NOMO-1 (cell line): ENCODE measurements at regions not wholly inside any gene's neighbourhood (a gene's known extent, or its start where the extent isn't known, plus 50 kb on each side); places are given as distances from the start of the nearest gene placed in this dataset.
"Not testable (repeated sequence)": the region's sequence is repeated elsewhere in the genome, so short reads cannot be mapped to it uniquely, and the experiment has no call there.

Experiments
- DNase-seq, 2 experiments: peaks; one replicate each; lab custom pipeline; 2025; ENCODE audit not compliant: unreplicated experiment in 2 of 2; lab: John Stamatoyannopoulos, UW

DNA sequence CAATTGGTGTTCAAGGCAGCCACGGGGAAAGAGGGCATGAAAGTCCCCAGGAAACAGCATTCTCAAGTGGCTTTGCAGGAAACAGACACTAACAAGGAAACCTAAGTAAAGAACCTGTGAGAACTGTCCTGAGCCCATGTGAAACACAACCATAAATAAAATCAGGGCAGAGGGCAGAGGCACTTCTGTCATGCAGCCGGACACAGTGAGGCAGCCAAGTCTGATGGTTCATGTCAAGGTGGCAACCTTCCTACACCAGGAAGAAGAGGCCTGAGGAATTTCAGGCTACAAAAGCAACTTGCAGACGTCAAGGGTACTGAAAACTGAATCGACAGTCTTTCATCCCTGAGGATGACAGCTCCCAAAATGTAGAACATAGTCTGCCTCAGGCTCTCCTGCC is 458.2 kb upstream of the NPVF start:
- no peak for DNase-seq

DNA sequence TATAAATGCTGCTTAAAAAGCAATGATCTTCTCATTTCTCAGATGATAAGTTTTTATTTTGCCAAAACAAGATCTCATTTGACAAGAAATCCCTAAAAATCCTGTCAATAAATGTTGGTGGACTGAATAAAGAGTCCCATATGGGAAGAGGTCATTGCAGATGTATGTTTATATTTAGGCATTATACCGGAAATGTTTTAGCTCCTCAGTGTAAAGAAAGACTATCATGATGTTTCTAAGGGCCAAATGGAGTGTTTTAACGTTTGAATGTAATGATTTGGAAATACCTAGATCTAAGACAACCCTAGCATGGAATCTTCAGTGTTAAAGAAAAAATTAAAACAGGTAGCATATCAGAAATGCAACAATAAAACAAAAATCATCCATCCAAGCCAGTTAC is 457.8 kb upstream of the NFE2L3 start:
- DNase-seq = no peak

DNA sequence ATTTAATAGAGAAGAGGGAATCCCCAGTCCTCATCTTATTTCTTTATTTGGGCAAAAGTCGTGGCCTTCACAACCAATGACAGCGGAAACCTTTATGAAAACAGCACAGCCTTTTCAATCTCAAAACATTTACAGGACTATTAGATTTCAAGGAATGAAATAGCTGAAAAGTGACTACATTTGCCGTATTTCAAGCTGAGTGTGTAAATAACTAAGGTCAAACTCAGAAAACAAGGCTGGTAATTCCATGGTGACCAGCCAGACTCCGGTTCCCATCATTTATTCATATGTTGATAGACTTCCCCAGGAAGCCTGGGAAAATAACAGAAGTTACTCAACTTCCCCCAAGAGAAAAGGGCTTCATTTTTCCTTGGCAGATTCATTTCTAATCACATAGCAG is 457.3 kb upstream of the NFE2L3 start:
- DNase-seq = no peak

DNA sequence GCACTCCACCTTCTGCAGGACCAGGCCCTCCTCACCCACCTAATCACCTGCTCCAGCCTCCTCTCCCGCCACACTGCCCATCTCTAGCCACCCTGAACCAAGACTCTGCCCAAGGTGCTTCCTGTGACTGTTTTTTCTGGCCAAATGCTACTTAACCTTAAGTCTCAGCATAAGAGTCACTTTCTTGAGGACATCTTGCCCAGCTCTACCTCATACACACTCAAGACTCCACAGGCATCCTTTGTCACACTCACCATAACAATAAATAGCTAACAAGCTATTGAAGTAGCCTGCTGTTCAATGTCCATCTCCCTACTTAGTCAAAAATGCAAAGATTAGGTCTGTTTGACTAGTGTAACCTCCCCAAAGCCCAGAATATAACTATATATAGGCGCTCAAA is 455.4 kb upstream of the NFE2L3 start:
- no peak for DNase-seq

DNA sequence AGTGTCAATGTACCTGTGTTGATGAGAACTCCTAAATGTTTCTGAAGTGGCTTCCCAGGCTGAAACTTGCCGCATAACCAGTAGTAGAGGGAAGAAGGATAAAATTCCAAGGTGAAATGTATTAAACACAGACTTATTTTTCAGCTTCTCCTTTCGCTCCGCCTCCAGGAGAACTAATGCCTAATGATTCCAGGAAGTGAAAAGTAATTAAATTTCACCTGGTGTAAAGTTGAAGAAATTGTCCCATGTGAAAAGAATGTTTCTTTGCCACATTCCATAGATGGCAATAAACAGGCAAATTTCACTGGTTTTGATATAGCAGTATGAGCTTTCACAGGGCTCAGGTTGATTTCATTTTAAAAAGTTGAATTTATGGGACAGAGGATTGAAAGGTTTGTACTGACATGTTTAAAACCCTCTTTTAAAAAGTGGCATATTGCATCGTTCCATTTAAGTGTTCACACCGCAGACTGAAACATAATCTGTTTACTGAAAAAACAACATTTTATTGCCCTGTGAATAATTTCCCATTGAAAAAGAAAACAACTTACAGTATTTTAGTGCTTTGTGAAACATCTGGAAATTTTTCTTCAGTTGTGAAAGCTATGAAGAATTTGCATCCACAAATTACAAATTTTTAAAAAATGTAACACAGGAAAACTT is 453.4 kb upstream of the NFE2L3 start:
- no peak for DNase-seq

DNA sequence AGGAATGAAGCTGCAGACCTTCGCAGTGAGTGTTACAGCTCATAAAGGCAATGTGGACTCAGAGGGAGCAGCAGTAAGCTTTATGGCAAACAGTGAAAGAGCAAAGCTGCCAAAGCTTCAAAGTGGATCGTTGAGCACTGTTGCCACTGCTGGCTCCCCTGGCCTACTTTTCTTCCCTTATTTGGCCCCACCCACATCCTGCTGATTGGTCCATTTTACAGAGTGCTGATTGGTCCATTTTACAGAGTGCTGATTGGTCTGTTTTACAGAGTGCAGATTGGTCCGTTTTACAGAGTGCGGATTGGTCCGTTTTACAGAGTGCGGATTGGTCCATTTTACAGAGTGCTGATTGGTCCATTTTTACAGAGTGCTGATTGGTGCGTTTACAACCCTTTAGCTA is 451.9 kb upstream of the NFE2L3 start:
- DNase-seq = not testable (repeated sequence)

DNA sequence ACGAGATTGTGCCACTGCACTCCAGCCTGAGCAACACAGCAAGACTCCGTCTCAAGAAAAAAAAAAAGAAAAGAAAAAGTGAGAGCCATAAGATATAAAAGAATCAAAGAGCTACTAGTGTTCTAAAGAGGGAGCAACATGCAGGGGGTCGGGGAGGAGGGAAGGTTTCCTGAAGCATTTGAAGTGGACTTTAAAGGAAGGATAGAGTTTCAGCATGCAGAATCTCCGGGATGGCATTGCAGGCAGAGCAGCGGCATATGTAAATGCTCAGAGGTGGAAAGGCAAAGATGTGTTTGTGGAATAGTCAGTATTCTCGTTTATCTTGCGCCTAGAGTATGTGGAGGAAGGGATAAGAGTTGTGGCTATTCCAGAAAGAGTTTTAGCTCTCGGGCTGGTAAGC is 447.6 kb upstream of the NFE2L3 start:
- no peak for DNase-seq

DNA sequence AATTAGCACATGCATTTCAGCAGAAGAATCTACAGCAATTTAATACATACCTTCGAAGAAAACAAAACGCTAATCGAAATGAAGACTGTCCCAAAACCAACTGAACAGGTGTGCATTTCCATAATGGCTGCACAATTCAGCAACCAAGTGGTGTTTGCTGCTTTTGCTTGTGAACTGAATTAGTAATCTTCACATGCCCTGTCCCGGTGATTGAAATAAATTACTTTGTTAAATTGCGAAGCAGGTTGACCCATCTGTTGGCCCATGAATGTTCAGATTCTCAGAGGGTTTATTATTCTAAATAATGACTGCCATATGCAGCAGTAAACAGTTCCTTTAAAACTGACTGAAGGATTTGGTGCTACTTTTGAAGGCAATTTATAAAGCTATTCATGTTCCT is 445.2 kb upstream of the NFE2L3 start:
- no peak for DNase-seq

DNA sequence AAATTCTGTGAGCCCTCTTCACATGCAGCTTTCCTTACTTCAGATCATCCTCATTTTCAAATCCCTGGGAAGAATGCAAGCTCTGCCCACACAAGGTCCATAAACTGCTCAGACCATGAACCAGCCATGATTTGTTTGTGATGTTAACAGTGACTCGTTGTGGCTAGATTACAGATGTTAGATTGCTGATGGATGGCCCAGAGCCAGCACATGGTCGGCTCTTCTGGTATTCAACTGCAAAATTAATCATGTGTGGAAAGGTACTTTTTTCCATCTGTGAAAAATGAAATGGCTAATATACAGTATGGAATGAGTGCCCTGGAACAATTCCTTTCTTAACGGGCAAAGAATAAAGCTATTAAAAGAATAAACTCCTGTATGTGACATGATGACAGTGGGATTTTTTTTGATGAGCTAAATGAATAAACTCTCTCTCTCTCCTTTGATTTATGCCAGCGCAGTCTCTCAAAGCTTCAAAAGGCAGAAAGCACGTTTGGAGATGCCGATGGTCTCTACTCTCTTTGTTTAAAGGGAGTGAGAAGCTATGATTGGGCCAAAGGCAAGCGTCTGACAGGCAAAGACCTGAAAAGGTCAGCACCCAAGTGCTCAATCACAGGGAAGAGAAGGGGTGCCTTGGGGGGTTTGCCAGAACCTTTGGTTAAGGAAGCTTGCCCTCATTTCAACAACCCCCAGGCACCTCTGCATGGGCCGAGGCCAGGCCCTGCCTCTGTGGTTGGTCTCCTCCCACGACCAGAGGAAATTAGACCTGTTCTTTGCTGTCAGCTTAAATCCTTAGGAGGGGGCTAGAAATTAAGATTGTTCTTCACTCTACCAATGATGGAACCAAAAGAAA is 444.0 kb upstream of the NFE2L3 start:
- no peak for DNase-seq

DNA sequence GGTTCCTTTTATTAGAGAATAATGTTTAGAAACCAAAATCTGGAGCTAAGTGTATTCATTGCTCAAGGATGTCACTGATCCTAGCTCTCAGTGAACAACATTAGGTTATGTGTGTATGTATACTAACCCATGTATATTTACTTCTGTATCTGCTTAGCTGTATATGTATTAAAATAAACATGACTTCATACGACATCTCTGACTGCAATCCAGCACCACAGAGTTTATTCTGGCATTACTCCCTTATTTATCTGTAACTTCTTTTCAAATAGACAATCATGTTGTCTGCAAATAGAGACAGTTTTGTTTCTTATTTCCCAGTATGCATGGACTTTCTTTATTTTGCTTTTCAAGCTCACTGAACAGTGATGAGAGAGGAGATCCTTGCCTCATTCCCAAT is 441.0 kb upstream of the NFE2L3 start:
- DNase-seq = no peak

DNA sequence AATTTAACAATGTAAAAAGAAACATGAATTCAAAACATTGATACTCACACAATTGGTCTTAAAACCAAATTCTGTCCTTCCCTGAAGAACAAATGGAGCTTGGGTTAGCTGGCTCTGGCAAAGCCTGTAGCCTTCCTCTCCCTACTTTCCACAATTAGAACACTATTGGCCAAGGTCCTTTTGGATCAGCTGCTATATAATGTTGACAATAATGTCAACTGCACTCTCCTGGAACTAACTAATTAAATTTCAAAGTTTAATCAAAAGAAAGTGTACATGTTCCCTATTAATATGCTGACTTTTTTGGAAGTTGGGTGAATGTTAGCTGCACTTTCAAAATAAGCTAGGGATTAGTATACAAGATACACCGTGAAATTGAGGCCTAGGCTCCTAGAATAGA is 440.1 kb upstream of the NFE2L3 start:
- DNase-seq = no peak

DNA sequence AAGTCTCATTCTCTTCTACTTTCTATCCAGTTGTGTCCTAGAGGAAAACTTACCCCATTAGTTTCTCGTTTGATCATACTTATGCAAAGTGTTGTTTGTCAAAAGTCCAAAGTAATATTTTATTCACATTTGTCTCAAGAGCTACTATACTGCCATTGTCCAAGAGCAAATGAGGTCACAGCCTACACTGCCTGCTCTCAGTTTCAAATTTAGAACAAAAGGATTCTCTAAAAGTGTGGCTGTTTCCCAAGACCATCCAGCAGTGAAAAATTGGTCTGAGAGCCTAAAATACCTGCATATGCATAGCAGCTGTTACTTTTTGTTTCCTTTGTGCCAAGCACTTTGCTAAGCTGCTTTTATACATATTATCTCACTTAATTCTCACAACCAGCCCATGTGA is 439.5 kb upstream of the NFE2L3 start:
- no peak for DNase-seq

DNA sequence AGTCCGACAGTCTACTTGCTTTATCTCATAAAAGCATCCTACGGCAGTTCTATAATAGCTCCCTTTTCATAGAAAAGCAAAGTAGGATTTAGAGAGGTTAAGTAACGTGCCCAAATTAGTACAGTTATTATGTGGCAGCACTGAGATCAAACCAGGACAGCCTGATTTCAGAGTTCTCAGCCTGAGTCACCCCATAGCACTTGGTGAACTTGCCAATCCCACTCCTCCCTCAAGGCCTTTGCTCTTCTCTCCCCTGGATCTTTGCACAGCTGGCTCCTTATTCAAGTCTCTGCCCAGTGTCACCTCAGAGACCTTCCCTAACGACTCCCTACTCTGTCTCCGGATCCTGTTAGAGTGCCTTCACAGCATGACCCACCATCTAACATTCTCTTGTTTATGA is 438.0 kb upstream of the NFE2L3 start:
- no peak for DNase-seq

DNA sequence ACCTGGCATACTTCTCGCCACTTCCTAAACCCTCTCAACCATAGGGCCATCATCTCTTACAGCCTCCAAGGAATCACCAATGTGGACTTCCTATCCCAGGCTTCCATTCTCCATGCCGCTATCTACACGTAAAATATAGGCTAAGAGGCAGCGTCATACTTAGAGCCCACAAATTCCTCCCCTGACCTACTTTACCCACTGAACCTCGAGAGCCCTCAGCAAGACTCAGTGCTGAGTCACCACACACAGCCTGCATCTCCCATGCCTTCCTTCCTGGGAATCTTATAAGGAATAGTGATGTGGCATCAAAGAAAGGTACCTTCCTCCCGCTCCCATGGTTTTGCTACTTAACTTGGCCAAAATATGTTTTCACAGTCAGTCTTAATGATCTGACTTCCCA is 435.6 kb upstream of the NFE2L3 start:
- DNase-seq = no peak

DNA sequence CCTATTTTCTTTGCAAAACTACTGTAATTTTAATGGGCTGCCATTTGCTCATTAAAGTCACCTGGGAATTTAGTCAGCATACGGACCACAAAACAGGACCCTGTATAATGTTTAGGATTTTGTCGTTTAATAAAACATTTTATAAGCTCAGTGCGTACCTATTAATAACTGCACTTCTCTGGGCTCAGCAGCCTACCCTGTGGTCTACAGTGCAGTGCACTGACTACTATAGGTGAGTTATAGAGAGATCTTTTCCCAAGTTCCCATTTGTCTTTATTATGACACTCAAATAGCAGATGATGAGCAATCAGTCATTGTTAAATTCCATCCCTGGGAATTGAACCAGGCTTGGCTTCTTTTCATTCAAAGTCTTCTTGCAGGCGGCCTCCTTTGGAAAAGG is 433.4 kb upstream of the NFE2L3 start:
- DNase-seq = no peak

DNA sequence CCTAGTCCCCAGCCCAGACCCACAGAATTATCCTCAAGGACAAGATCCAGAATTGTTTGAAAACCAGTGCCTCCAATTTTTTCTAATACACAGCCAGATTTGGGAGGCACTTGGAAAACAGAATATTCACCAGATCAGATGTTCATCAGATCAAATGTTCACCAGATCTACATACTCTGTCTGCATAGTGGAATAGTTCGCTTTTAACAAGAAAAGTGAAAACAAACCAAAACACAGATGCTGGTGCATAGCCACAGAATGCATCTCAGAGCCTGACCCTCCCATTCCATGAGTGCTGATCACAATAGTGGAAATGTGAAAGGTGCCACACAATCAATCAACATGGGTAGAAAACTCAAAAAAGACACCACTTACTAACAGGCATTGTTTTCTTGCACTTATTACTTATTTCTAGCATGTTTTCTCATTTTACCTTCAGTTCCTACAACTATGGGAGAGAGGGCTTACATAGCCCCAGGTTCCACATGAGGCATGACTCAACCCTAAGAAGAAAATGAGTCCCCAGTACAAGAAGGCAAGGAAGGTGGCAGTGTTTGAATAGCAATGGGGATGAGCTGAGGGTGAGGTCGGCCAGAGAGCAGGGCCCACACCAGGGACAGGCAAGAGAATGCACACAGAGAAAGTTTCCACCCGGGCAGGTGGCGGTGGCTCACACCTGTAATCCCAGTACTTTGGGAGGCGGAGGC is 432.7 kb upstream of the NFE2L3 start:
- no peak for DNase-seq

DNA sequence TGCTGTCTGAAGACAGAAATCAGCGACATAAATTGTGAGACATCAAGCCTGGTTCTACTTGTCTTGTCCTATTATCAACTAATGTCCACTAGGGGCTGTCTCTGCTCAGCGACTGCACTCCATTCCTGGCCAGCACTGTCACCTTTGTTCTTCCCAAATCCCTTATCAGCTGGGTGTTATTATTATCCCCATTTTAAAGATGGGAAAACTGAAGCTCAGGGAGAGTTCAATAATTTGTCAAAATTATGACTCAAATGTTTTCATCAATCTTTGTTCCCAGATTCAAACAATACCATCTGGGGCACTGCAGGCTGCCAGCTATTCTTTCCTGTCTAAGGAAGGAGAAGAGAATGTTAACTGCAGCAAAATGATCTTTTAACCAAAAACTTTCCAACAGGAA is 431.6 kb upstream of the NFE2L3 start:
- no peak for DNase-seq

DNA sequence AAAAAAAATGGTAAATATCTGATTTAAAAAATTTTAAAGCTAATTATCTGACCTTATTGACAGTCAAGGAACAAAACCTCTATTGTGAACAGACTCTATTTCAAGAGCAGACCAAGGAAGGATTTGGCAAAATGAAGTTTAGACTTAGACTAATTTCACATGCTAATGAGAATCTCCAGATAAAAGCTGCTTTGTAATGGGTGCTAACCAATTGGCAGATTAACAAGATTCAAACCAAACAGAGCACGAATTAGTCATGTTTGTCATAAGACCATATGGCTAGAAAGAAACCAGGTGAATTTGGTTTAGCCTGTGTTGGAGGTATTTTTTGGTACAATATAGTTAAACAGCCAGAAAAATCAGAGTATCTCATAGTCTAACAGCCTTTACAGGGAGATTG is 429.1 kb upstream of the NFE2L3 start:
- DNase-seq = no peak

DNA sequence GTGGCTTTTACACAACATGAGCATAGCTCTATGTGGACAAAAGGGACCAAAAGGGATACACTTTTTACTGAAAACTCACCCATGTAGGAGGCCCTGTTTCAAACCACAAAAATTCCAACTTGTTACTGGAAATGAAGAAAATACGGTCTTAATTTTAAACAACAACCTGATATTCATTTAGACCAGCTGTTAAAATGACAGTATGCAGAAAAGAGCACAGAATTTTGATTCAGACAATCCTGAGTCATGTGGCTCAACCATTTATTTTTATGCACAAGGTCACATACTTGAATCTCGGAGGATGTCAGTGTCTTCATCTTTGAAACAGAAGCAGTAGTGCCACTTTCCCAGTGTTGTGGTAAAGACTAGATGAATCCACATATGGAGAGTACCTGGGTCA is 426.5 kb upstream of the NFE2L3 start:
- no peak for DNase-seq

DNA sequence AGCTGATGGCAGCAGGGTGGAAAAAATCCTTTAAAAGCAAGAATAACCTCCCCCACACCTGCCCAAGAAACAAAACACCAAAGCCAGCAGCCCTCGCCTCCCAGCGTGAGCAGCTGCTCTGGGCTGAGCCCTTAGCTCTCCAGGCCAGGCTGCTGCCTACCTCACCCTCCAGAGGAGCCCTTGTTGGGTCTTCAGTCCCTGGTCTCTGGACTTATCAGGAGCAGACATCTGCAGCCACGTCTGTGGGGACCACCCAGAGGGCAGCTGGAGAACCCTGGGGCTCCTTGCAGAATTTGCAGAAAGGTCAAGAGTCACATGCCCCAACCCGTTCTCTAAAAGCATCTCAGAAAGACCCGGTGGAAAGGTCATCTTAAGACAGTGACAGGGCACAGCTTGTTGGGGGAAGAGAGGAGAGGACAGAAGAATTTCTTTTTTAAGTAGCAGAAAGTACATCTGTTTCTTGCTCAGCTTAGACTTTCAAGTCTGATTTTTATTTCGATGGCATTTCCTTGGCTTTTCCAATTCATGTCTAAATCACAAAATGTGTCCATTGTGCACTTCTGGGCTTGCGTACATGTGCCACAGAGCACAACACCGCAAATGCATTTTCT is 425.7 kb upstream of the NFE2L3 start:
- no peak for DNase-seq

DNA sequence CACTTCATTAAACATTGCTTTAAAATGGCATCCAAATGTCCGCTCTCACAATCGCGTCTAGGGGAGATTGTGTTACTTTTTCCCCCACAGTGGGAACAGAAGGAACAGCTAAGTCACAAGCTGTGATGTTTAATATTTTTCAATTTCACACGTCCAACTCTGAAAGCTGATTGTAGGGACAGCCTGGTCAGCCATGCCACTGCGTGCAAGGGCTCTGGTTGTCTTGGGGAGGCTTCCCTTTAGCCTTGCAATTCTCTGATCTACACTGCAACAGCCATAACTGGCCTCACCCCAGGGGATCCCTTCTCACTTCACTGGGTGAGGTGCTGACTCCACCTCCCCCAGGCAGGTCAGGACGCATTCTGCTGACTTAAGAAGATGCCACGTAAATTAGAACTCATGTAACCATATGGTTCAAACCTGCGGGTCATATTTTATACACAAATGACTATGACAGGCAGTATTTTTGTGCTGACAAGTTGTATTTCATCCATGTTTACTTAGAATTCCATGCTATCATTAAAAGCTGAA is 425.2 kb upstream of the NFE2L3 start:
- no peak for DNase-seq
